ENCODE measurements at regions not wholly inside any gene's neighbourhood (a gene's known extent, or its start where the extent isn't known, plus 50 kb on each side); places are given as distances from the start of the nearest gene placed in this dataset.
"Not testable (repeated sequence)": the region's sequence is repeated elsewhere in the genome, so short reads cannot be mapped to it uniquely, and the experiment has no call there.

- not testable (repeated sequence) for TF ChIP-seq CTCF (IDR thresholded peaks at IDR 0.05; ENCODE audit: low read length); EZH2 (IDR thresholded peaks at IDR 0.05; ENCODE audit: borderline replicate concordance, low read length)
Measured at GRCh38 chr6:126726454-126726853, 386.5 kb downstream of the CENPW start.

Measured in OCI-LY1 (cell line).